Loucy (cell line): ENCODE measurements at regions not wholly inside any gene's neighbourhood (a gene's known extent, or its start where the extent isn't known, plus 50 kb on each side); places are given as distances from the start of the nearest gene placed in this dataset.

Experiments used
- H2AFZ ChIP-seq: fragments of 200-600 bp; sonication (generic); 2 replicates; pipeline ENCODE4 v1.6.0; 2016; ENCODE audit warnings: antibody characterized with exemption, mild to moderate bottlenecking, low read length, moderate library complexity
- H3F3A ChIP-seq: fragments of 200-600 bp; 2 replicates; pipeline ENCODE4 v1.6.0; 2016; ENCODE audit warnings: antibody characterized with exemption, low read depth, mild to moderate bottlenecking
- H3K27me3 ChIP-seq: fragments of 200-600 bp; sonication (generic); 2 replicates; pipeline ENCODE4 v1.6.1; 2014; ENCODE audit warnings: low read length, mild to moderate bottlenecking; ENCODE audit not compliant: insufficient read depth, poor library complexity, severe bottlenecking
- H3K36me3 ChIP-seq: fragments of 200-600 bp; sonication (generic); 2 replicates; pipeline ENCODE4 v1.6.1; 2016; ENCODE audit warnings: low read length; ENCODE audit not compliant: insufficient read depth
- H3K4me1 ChIP-seq: fragments of 200-600 bp; sonication (generic); 2 replicates; pipeline ENCODE4 v1.5.1; 2014; ENCODE audit warnings: low read length, mild to moderate bottlenecking; ENCODE audit not compliant: insufficient read depth, poor library complexity, severe bottlenecking
- H3K4me2 ChIP-seq: fragments of 200-600 bp; sonication (generic); 2 replicates; pipeline ENCODE4 v1.6.0; 2014; ENCODE audit warnings: antibody characterized with exemption, low read length, low read depth, mild to moderate bottlenecking; ENCODE audit not compliant: poor library complexity, severe bottlenecking
- H3K4me3 ChIP-seq: fragments of 200-600 bp; sonication (generic); 2 replicates; pipeline ENCODE4 v1.5.1; 2014; ENCODE audit warnings: low read length, mild to moderate bottlenecking, mixed read lengths; ENCODE audit not compliant: poor library complexity, severe bottlenecking
- H3K79me2 ChIP-seq: fragments of 200-600 bp; sonication (generic); 2 replicates; pipeline ENCODE4 v1.6.1; 2014; ENCODE audit warnings: low read length; ENCODE audit not compliant: insufficient read depth
- H3K9ac ChIP-seq: fragments of 200-600 bp; sonication (generic); 2 replicates; pipeline ENCODE4 v1.6.0; 2014; ENCODE audit warnings: mild to moderate bottlenecking, low read depth, low read length, moderate library complexity; ENCODE audit not compliant: poor library complexity, severe bottlenecking
- H3K9me2 ChIP-seq: fragments of 200-600 bp; sonication (generic); replicated peaks from 2 replicates; pipeline ENCODE4 v1.6.1; 2016; ENCODE audit warnings: low read depth, low read length, mixed read lengths
- H3K9me3 ChIP-seq: fragments of 200-600 bp; sonication (generic); 2 replicates; pipeline ENCODE4 v1.6.1; 2014; ENCODE audit warnings: mild to moderate bottlenecking, antibody characterized with exemption, low read length, low read depth; ENCODE audit not compliant: insufficient read depth
- H4K20me1 ChIP-seq: fragments of 200-600 bp; sonication (generic); 2 replicates; pipeline ENCODE4 v1.6.0; 2014; ENCODE audit warnings: antibody characterized with exemption, low read length, mild to moderate bottlenecking; ENCODE audit not compliant: insufficient read depth, poor library complexity, severe bottlenecking
- CTCF ChIP-seq: fragments of 200-600 bp; sonication (generic); conservative IDR thresholded peaks from 2 replicates; pipeline ENCODE4 v1.5.1; 2014; ENCODE audit warnings: mild to moderate bottlenecking, antibody characterized with exemption, low read length
- EZH2phosphoT487 ChIP-seq: fragments of 200-600 bp; IDR thresholded peaks from 2 replicates; pipeline ENCODE4 v1.6.1; 2018; ENCODE audit warnings: antibody characterized with exemption, mild to moderate bottlenecking, moderate library complexity, borderline replicate concordance

- H3K36me3 ChIP-seq: no peaks in the 10 kb centered on the region
- H3K4me2 ChIP-seq: no peak overlapping the region
- no peak overlapping the region for H3K9ac ChIP-seq
- H3K79me2 ChIP-seq: no peaks in the 10 kb centered on the region
- no peaks in the 10 kb centered on the region for H3K4me1 ChIP-seq
- no peak overlapping the region for H3K4me3 ChIP-seq
- H4K20me1 ChIP-seq: no peaks in the 10 kb centered on the region
- H3F3A ChIP-seq: no peaks in the 10 kb centered on the region
- no peak overlapping the region for H2AFZ ChIP-seq
- no peaks in the 10 kb centered on the region for H3K27me3 ChIP-seq
- TF ChIP-seq CTCF (no peak), EZH2phosphoT487 (no peak)
- no peaks in the 10 kb centered on the region for H3K9me2 ChIP-seq
- H3K9me3 ChIP-seq: no peaks in the 10 kb centered on the region
Measured at GRCh38 chr2:196528486-196529223, 110.9 kb upstream of the CCDC150 start.

GRCh38 chr2:196530910-196531309 lies 108.6 kb upstream of the CCDC150 start:
- Histone ChIP-seq H3K4me1 (no peaks in the 10 kb centered on the region), H3K27me3 (no peaks in the 10 kb centered on the region), H3K79me2 (no peaks in the 10 kb centered on the region), H3F3A (no peaks in the 10 kb centered on the region), H3K36me3 (no peaks in the 10 kb centered on the region), H3K9me3 (no peaks in the 10 kb centered on the region), H3K9me2 (no peaks in the 10 kb centered on the region), H3K9ac (no peak overlapping the region), H2AFZ (no peak overlapping the region), H3K4me2 (no peak overlapping the region), H4K20me1 (no peaks in the 10 kb centered on the region), H3K4me3 (no peak overlapping the region)
- TF ChIP-seq EZH2phosphoT487 (no peak), CTCF (no peak)

- no peaks in the 10 kb centered on the region for H3F3A ChIP-seq
- no peaks in the 10 kb centered on the region for H3K9me3 ChIP-seq
- no peak overlapping the region for H3K4me3 ChIP-seq
- no peaks in the 10 kb centered on the region for H3K79me2 ChIP-seq
- H3K4me2 ChIP-seq: no peak overlapping the region
- no peaks in the 10 kb centered on the region for H3K36me3 ChIP-seq
- H3K9ac ChIP-seq: no peak overlapping the region
- no peaks in the 10 kb centered on the region for H3K27me3 ChIP-seq
- no peak overlapping the region for H2AFZ ChIP-seq
- no peak for TF ChIP-seq CTCF
- no peak for TF ChIP-seq EZH2phosphoT487
- H3K4me1 ChIP-seq: no peaks in the 10 kb centered on the region
- no peaks in the 10 kb centered on the region for H3K9me2 ChIP-seq
- H4K20me1 ChIP-seq: no peaks in the 10 kb centered on the region
Measured at GRCh38 chr2:196533772-196534397, 105.6 kb upstream of the CCDC150 start.
